ENCODE measurements at regions not wholly inside any gene's neighbourhood (a gene's known extent, or its start where the extent isn't known, plus 50 kb on each side); places are given as distances from the start of the nearest gene placed in this dataset.
"Not testable (repeated sequence)": the region's sequence is repeated elsewhere in the genome, so short reads cannot be mapped to it uniquely, and the experiment has no call there.

GRCh38 chr13:86253497-86253896, 454.3 kb upstream of the SLITRK6 start:
- H3K27me3 Mint-ChIP-seq; intact Hi-C loops (cut with micrococcal nuclease); H3K9me3 Mint-ChIP-seq; H3K36me3 Mint-ChIP-seq (ENCODE audit: low read depth); H3K4me1 Mint-ChIP-seq; H3K4me3 Mint-ChIP-seq; H3K27ac Mint-ChIP-seq; DNase-seq: not testable (repeated sequence)

- H3K4me3 Mint-ChIP-seq; H3K36me3 Mint-ChIP-seq (ENCODE audit: low read depth); H3K4me1 Mint-ChIP-seq; H3K9me3 Mint-ChIP-seq; H3K27me3 Mint-ChIP-seq; DNase-seq; H3K27ac Mint-ChIP-seq; intact Hi-C loops (cut with micrococcal nuclease): not testable (repeated sequence)
Observed at GRCh38 chr13:86255820-86256219, 456.6 kb upstream of the SLITRK6 start.

GRCh38 chr13:86269511-86269910, 470.3 kb upstream of the SLITRK6 start:
- no peak for DNase-seq
- intact Hi-C loops (cut with micrococcal nuclease) = no loop called here
- Mint-ChIP-seq H3K9me3 (no peaks in the 10 kb centered on the region), H3K27me3 (no peaks in the 10 kb centered on the region), H3K4me3 (no peak overlapping the region), H3K27ac (no peak overlapping the region), H3K36me3 (ENCODE audit: low read depth) (no peaks in the 10 kb centered on the region), H3K4me1 (no peaks in the 10 kb centered on the region)

GRCh38 chr13:86282442-86282841, 483.2 kb upstream of the SLITRK6 start:
- Mint-ChIP-seq H3K27me3 (no peaks in the 10 kb centered on the region), H3K4me3 (no peak overlapping the region), H3K36me3 (ENCODE audit: low read depth) (no peaks in the 10 kb centered on the region), H3K4me1 (no peaks in the 10 kb centered on the region), H3K27ac (no peak overlapping the region), H3K9me3 (no peaks in the 10 kb centered on the region)
- intact Hi-C loops (cut with micrococcal nuclease) = no loop called here
- DNase-seq = no peak

- H3K9me3 Mint-ChIP-seq = no peaks in the 10 kb centered on the region
- H3K4me3 Mint-ChIP-seq = no peak overlapping the region
- no peaks in the 10 kb centered on the region for H3K4me1 Mint-ChIP-seq
- intact Hi-C loops (cut with micrococcal nuclease) = no loop called here
- H3K36me3 Mint-ChIP-seq (ENCODE audit: low read depth) = no peaks in the 10 kb centered on the region
- H3K27me3 Mint-ChIP-seq = no peaks in the 10 kb centered on the region
- no peak overlapping the region for H3K27ac Mint-ChIP-seq
- DNase-seq = no peak
Observed at GRCh38 chr13:86283031-86283430, 483.8 kb upstream of the SLITRK6 start.

- Mint-ChIP-seq H3K27me3 (no peaks in the 10 kb centered on the region), H3K27ac (no peak overlapping the region), H3K4me3 (no peak overlapping the region), H3K4me1 (no peaks in the 10 kb centered on the region), H3K36me3 (ENCODE audit: low read depth) (no peaks in the 10 kb centered on the region), H3K9me3 (peaks cover 3% of the 10 kb centered on the region)
- no peak for DNase-seq
- intact Hi-C loops (cut with micrococcal nuclease) = no loop called here
Observed at GRCh38 chr13:86298725-86299124, 499.5 kb upstream of the SLITRK6 start.

- H3K36me3 Mint-ChIP-seq (ENCODE audit: low read depth) = no peaks in the 10 kb centered on the region
Observed at GRCh38 chr13:86299128-86299527, 499.9 kb upstream of the SLITRK6 start.

GRCh38 chr13:86309881-86310280, 510.7 kb upstream of the SLITRK6 start:
- Mint-ChIP-seq H3K4me1 (no peaks in the 10 kb centered on the region), H3K9me3 (peaks cover 7% of the 10 kb centered on the region), H3K36me3 (ENCODE audit: low read depth) (no peaks in the 10 kb centered on the region), H3K27ac (no peak overlapping the region), H3K4me3 (no peak overlapping the region), H3K27me3 (no peaks in the 10 kb centered on the region)
- intact Hi-C loops (cut with micrococcal nuclease) = no loop called here
- DNase-seq = no peak

More at GRCh38 chr13:86299128-86299527, 499.9 kb upstream of the SLITRK6 start:
- no peak overlapping the region for H3K4me3 Mint-ChIP-seq
- peaks cover 3% of the 10 kb centered on the region for H3K9me3 Mint-ChIP-seq
- intact Hi-C loops (cut with micrococcal nuclease) = no loop called here
- no peak overlapping the region for H3K27ac Mint-ChIP-seq
- no peak for DNase-seq
- no peaks in the 10 kb centered on the region for H3K4me1 Mint-ChIP-seq
- H3K27me3 Mint-ChIP-seq = no peaks in the 10 kb centered on the region

- no peak overlapping the region for H3K27ac Mint-ChIP-seq
- H3K9me3 Mint-ChIP-seq = peaks cover 3% of the 10 kb centered on the region
- DNase-seq = no peak
- H3K27me3 Mint-ChIP-seq = no peaks in the 10 kb centered on the region
- no peaks in the 10 kb centered on the region for H3K36me3 Mint-ChIP-seq (ENCODE audit: low read depth)
- no peaks in the 10 kb centered on the region for H3K4me1 Mint-ChIP-seq
- intact Hi-C loops (cut with micrococcal nuclease) = no loop called here
- H3K4me3 Mint-ChIP-seq = no peak overlapping the region
Observed at GRCh38 chr13:86313421-86313820, 514.2 kb upstream of the SLITRK6 start.

GRCh38 chr13:86318450-86318849, 519.2 kb upstream of the SLITRK6 start:
- no peak overlapping the region for H3K27ac Mint-ChIP-seq
- intact Hi-C loops (cut with micrococcal nuclease) = no loop called here
- H3K4me1 Mint-ChIP-seq = no peaks in the 10 kb centered on the region
- no peaks in the 10 kb centered on the region for H3K27me3 Mint-ChIP-seq
- H3K36me3 Mint-ChIP-seq (ENCODE audit: low read depth) = no peaks in the 10 kb centered on the region
- H3K9me3 Mint-ChIP-seq = no peaks in the 10 kb centered on the region
- DNase-seq = no peak
- no peak overlapping the region for H3K4me3 Mint-ChIP-seq

GRCh38 chr13:86324191-86324590, 525.0 kb upstream of the SLITRK6 start:
- no peak overlapping the region for H3K4me3 Mint-ChIP-seq

GRCh38 chr13:86355301-86355700, 556.1 kb upstream of the SLITRK6 start:
- DNase-seq = no peak
- H3K36me3 Mint-ChIP-seq (ENCODE audit: low read depth) = no peaks in the 10 kb centered on the region
- H3K27me3 Mint-ChIP-seq = no peaks in the 10 kb centered on the region
- no peak overlapping the region for H3K4me3 Mint-ChIP-seq
- H3K4me1 Mint-ChIP-seq = no peaks in the 10 kb centered on the region
- H3K9me3 Mint-ChIP-seq = peaks cover 6% of the 10 kb centered on the region
- intact Hi-C loops (cut with micrococcal nuclease) = no loop called here
- H3K27ac Mint-ChIP-seq = no peak overlapping the region

More at GRCh38 chr13:86324191-86324590, 525.0 kb upstream of the SLITRK6 start:
- H3K27me3 Mint-ChIP-seq = no peaks in the 10 kb centered on the region
- intact Hi-C loops (cut with micrococcal nuclease) = no loop called here
- H3K36me3 Mint-ChIP-seq (ENCODE audit: low read depth) = no peaks in the 10 kb centered on the region
- H3K4me1 Mint-ChIP-seq = no peaks in the 10 kb centered on the region
- DNase-seq = no peak
- H3K9me3 Mint-ChIP-seq = no peaks in the 10 kb centered on the region
- no peak overlapping the region for H3K27ac Mint-ChIP-seq

- Mint-ChIP-seq H3K4me1 (no peaks in the 10 kb centered on the region), H3K9me3 (peaks cover 10% of the 10 kb centered on the region), H3K27ac (no peak overlapping the region), H3K36me3 (ENCODE audit: low read depth) (no peaks in the 10 kb centered on the region), H3K27me3 (no peaks in the 10 kb centered on the region), H3K4me3 (no peak overlapping the region)
- intact Hi-C loops (cut with micrococcal nuclease) = no loop called here
- DNase-seq = no peak
Observed at GRCh38 chr13:86357106-86357505, 557.9 kb upstream of the SLITRK6 start.

- H3K4me3 Mint-ChIP-seq; H3K36me3 Mint-ChIP-seq (ENCODE audit: low read depth); H3K27me3 Mint-ChIP-seq; intact Hi-C loops (cut with micrococcal nuclease); H3K27ac Mint-ChIP-seq; H3K9me3 Mint-ChIP-seq; H3K4me1 Mint-ChIP-seq; DNase-seq: not testable (repeated sequence)
Observed at GRCh38 chr13:86363749-86364148, 564.5 kb upstream of the SLITRK6 start.

GRCh38 chr13:86368924-86369323, 569.7 kb upstream of the SLITRK6 start:
- no peak overlapping the region for H3K4me3 Mint-ChIP-seq
- no peaks in the 10 kb centered on the region for H3K4me1 Mint-ChIP-seq
- DNase-seq = no peak
- no peak overlapping the region for H3K27ac Mint-ChIP-seq
- H3K9me3 Mint-ChIP-seq = peaks cover 7% of the 10 kb centered on the region
- H3K36me3 Mint-ChIP-seq (ENCODE audit: low read depth) = no peaks in the 10 kb centered on the region
- intact Hi-C loops (cut with micrococcal nuclease) = no loop called here
- H3K27me3 Mint-ChIP-seq = no peaks in the 10 kb centered on the region
